C1 segment of cervical spinal cord (tissue), 14 donors: ENCODE measurements at regions not wholly inside any gene's neighbourhood (a gene's known extent, or its start where the extent isn't known, plus 50 kb on each side); places are given as distances from the start of the nearest gene placed in this dataset.

Experiments
- DNase-seq, 14 donors: peaks; one replicate each; lab custom pipeline; 2025; lab: John Stamatoyannopoulos, UW

DNA sequence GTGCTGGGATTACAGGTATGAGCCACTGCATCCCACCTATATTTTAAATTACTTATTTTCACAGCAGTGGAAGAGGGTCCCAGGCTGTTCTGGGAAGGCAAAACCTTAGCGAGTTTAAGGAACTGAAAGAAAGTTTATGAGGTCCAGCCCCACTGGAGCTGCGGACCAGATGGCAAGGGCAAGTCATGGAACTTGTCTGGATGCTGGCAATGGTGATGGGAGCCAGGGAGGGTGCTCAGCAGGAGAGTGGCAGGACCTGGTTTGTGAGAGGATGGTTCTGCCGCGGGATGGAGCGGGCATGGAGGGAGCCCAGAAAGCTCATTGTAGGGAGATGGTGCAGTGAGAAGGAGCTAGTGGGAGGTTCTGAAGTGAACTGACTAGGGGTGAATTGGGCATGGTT, 50.6 kb upstream of the SLC45A1 start:
- no peak for DNase-seq

DNA sequence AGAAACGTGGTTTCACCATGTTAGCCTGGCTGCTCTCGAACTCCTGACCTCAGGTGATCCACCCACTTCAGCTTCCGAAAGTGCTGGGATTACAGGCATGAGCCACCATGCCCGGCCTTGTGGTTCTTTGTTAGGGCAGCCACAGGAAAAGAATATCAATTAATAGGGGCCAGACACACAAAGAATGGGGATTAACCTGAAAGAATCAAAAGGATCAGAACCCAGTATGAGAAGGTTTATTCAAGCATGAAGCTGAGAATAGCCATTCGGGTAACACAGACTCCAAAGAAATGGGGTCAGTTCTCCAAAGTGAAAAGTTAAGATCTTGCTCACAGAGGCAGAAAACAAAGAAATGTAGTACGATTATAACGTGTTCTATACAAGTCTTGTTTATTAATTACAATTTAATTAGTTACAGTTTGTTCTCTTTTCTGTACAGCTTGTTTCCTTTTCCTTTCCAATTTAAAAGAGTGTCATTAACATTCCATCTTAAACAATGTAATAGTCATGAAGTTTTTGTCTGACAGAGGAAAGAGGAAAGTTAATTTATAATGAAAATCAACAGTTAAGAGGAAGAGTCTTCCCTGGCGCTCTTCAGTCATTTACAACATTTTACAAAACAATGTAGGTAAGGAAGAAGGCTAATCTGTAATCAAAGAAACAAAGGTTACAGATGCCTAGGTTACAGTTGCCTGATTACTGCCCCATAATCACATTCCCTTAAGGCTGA, 51.3 kb upstream of the SLC45A1 start:
- DNase-seq = no peak

DNA sequence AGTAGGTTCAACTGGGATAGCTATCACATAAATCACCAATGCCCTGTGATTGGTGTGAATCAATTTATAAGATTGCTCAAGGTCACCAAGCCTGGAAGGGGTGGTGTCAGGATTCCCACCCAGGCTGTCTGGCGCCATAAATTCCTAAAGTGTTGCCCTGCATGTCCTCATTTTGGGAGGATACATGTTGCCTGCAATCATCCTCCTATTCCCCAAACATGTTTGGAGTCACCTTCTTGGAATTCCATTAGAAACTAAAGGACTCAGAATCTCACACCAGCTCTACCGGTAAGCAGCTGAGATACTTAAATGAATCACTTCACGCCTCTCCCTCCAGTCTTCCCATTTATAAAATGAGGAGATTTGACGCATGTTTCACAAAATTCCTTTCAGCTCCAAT, 54.1 kb upstream of the SLC45A1 start:
- DNase-seq = no peak

DNA sequence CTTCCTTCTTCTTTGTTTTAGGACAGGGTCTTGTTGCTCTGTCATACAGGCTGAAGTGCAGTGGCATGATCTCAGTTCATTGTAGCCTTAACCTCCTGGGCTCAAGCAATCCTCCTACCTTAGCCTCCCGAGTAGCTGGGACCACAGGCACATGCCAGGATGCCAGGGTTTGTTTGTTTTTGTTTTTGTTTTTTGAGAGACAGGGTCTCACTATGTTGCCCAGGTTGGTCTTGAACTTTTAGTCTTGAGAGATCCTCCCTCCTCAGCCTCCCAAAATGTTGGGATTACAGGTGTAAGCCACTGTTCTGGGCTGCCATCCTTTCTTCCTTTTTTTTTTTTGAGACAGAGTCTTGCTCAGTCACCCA, 56.5 kb upstream of the SLC45A1 start:
- DNase-seq = no peak

DNA sequence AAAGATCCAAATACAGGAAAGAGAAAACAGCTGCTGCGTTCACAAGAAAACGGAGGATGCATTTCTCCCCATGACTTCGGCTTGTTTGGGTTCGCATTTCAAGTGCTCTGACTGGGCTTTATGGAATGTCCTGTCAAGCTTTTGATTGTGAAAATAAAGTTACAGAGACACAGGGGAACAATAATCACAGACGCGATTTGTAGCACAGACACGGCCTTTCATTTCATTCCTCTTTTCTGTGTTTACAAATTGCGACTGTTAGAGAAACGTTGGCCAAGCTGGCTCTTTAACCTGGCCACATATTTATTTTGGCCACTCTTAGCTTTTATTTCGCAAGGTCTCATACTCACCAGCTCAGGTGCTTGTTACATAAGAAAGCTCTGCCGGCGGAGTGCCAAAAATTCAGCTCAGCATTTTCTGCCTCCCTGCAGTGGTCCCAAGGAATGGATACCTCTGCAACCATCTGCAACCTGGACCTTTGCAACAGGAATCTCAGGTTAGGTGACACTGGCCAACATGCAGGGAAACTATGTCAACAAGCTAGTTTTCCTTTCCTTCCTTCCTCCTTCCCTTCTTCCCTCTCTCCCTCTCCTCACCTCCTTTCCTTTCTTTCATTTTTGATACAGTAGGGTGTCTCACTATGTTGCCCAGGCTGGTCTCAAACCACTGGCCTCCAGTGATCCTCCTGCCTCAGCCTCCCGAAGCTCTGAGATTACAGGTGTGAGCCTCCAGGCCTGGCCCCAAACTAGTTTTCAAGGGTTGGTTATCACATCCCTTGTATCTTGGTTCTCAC, 58.2 kb upstream of the SLC45A1 start:
- peak in 1 of 14 donors; percentile 78 for DNase-seq

DNA sequence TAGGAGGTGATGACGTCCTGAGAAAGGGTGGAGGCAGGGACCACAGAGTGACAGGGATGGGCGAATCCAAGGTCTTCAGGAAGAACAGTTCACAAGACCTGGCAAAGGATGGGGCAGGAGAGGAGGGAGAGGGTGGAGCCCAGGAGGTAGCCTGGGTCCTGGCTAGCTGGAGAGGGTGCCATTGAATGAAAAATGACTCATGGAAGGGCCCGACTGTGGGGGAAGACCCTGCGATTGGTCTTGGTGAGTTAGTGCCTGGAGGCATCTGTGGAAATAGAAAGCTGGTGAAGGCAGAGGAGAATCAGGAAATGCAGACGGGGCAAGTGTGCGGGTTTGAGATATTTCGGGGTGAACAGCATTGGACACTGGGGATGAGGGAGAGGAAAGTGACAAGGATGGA, 60.3 kb upstream of the SLC45A1 start:
- no peak for DNase-seq

DNA sequence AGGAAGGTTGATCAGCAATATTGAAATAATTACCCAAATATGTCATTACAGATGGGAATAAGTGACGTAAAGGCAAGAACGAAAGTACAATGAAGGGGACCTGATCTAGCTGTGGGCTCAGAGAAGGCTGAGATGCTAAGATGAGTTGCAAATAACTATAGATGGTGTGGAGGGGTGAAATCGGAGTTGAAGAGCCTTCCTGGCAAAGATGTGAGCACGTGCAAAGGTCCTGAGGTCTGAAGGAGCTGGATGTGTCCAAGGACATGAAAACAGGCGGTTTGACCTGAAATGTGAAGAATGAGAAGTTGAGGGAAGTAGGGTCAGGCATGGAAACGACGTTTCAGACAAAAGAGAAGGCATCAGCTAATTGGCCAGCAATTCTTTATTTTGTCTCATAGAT, 61.6 kb upstream of the SLC45A1 start:
- no peak for DNase-seq

DNA sequence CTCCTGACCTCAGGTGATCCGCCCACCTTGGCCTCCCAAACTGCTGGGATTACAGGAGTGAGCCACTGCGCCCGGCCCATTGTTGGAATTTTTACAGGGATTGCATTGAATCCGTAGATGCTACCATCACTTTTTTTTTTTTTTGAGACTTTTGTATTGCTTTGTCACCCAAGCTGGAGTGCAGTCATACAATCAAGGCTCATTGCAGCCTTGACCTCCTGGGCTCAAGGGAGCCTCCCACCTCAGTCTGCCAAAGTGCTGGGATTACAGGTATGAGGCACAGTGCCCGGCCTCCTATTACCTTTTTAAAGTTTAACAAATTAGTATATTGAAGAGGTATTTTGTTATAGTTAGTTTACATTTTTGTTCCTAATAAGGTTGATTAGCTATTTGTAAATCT, 62.2 kb upstream of the SLC45A1 start:
- no peak for DNase-seq

DNA sequence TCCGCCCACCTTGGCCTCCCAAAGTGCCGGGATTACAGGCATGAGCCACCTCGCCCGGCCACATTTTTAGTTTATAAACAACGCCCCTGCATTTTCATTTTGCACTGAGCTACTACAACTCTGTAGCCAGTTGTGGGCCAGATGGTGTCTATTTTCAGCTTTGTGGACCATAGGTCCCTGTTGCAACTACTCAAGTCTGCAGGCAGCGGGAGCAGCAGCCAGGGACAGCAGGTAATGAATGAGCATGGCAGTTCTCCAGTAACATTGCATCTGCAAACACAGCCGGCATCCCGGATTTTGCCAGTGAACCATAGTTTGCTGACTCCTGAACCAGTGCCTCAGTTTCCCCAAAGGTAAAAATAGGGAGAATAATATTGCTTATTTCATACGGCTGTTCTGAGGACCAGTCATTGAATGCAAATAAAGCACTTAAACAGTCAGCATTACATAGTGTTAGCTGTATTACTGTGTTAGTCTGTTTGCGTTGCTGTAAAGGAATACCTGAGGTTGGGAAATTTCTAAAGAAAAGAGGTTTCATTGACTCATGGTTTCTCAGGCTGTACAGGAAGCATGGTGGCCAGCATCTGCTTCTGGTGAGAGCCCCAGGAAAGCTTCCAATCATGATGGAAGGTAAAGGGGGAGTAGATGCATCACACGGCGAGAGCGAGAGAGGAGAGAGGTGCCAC, 65.5 kb upstream of the SLC45A1 start:
- DNase-seq = no peak

DNA sequence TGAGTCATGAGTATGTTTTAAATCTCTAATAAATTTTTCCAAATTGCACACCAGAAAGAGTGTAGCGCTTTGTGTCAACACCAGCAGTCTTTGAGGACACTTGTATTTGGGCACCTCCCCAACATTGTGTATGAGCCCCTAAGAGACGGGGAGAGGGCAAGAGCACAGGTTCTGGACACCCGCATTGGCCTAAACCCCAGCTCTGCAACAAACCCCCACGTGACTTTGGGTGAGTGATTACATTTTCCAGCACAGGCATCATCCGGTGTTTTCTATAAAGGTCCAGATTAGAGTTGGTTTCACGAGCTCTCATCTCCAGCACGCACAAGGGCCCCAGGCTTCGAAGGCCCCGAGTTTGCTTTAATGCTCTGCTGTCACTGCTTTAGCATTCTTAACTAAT, 66.3 kb upstream of the SLC45A1 start:
- DNase-seq = no peak

DNA sequence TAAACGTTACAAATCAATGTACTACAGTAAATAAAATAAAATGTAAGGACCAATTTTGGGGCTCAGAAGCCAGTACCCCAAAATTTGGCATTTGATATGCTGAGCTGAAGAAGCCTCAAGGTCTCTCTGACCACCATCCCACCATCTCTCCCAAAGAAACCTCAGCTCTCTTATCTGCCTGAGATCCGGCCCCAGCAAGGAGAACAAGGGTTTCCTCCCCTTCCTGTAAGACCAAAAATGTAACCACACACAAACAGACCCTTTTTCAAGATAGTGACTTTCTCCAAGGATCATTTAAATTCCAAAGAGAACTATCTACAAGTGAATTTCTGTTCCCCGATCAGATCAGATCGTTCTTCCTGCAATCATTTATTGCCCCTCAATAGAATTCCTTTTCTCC, 68.1 kb upstream of the SLC45A1 start:
- no peak for DNase-seq

DNA sequence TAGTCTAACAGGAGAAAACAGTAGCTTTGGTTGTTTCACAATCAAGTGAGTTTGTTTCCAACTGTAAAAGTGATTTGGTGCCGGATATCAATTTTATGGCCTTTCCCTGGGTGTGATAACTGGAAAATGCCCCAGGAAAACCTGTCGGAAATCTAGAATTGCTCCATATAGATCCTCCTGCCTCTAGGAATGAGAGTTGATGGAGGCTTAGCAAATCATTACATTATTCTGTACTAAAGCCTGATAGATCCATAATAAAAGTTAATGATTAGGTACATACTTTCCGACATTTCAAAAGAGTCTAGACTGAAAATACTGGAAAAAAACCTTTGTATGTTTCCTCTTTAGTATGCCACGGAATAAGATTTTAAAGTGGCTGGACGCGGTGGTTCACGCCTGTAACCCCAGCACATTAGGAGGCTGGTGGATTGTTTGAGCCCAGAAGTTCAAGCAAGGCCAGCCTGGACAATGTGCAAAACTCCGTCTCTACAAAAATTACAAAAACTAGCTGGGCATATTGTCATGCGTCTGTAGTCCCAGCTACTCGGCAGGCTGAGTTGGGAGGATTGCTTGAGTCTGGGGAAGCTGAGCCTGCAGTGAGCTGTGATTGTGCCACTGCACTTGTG, 70.0 kb upstream of the SLC45A1 start:
- DNase-seq = no peak

DNA sequence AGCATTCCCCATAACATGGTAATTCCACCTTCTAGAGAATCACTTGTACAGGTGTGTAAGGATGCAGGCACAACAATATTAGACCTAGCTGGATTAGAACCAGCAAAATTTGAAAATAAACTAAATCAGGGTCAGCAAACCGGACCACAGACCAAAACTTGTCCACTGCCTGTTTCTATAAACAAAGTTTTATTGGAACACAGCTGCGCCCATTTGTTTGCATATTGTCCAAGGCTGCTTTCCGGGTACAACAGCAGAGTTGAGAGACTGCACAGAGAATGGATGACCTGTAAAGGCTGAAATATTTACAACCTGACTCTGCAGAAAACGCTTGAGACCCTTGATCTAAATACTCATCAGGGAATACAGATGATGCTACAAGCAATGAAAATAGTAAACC, 73.6 kb upstream of the SLC45A1 start:
- no peak for DNase-seq

DNA sequence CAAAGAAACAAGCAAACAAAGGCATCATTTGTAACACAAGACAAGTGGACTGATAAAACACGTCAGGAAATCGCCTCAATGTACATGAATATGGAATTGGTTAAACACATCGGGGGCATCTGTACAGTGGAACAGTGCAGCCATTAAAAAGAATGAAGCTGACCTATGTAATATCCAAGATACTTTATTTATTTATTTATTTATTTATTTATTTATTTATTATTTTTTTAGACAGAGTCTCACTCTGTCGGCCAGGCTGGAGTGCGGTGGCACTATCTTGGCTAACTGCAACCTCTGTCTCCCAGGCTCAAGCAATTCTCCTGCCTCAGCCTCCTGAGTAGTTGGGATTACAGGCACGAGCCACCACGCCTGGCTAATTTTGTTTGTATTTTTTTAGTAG, 75.4 kb upstream of the SLC45A1 start:
- DNase-seq = no peak

DNA sequence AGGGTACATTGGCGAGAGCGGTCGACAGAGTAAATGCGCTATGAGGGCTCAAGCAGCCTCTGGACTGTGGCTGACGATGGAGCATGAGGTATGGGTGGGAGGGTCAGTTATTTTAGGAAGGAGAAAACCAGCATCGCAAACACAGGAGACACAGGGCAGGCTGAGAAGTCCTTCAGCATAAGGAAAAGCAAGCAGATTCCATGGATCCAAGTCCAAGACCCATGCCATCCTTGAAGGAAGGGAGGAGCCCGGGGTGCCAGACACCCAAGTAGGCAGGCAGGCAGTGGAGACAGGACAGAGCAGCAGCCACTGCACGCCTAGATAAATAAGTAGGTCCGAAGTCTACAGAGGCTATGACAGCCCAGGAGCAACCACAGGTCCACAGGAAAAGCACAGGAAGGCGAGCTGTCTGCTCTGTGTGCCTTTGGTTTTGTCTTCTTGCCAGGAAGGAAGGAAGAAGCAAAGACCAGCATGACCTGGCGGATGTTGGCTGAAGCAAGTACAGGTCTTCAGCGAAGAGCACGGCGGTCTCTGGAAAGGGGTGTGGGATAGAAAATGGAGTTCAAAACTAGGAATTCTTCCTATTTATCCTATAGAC, 76.4 kb upstream of the SLC45A1 start:
- DNase-seq = no peak

DNA sequence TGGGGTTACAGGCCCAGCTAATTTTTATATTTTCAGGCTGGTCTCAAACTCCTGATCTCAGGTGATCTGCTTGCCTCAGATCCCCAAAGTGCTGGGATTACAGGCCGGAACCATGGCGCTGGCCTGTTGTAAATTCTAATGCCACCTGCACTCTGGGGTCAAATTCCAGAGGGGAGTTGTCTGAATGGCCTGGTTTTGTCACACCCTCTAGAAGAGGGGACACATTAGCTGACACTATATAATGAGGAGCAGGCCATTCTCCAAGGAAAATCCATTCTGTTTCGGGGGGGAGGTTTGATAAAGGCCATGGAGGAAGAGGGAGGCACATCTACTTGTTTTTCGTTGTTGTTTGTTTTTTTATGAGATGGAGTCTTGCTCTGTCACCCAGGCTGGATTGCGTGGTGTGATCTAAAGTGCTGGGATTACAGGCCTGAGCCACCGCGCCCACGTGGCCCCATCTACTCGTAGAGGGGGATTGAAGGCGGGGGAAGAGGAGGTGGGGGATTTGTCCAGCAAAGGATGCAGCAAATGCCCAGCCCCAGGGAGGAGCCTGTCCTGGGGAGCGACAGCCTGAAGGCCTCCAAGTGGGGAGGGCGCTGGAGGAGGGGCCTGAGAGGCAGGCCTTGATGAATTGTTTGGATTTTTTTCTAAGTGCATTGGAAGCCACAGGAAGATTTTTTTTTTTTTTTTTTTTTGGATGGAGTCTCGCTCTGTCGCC, 78.4 kb upstream of the SLC45A1 start:
- DNase-seq = no peak

DNA sequence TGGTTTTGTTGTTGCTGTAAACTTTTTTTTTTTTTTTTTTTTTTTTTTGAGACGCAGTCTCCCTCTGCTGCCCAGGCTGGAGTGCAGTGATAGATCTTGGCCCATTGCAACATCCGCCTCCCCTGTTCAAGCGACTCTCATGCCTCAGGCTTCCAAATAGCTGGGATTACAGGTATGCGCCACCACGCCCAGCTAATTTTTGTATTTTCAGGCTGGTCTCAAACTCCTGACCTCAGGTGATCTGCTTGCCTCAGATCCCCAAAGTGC, 78.9 kb upstream of the SLC45A1 start:
- DNase-seq = no peak

DNA sequence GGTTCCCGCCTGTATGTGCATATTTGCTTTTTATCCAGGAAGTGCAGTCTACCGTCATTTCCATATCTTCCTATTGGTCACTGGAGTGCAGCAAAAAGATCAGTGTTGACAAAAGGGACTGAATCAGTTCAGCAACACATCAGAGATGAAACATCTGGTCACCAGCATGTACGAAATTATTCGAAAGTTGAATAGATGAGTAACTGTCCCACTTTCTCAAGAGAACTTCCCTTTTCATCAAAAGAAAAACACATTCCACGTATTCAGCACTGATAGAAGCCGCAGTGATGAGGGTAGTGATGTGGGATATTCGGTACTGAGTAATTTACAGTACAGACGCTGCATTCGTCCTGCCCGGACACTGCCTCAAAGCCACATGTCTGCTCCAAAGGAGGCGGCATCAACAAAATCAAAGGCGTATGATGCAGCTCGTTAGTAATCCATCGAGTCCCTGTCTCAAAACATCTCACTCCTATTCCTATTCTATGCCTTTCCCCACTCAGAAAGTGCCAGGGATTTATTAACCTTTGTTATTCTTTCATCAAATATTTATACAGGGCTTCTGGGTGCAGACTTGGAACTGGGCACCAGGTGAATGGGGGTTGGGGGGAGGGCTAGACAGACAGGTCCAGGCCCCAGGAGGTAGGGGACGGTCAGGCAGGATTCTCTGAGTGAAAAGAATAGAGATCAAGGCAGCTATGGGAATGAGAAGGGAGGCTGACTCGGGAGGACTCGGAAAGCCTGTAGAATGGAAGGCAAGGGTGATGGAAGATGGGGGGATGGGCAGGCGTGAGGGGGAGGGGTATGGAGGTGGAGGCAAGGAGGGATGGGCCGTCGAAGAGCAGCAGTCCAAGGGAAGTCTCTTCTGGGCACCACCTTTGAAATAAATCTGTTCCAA, 79.5 kb upstream of the SLC45A1 start:
- DNase-seq = no peak

DNA sequence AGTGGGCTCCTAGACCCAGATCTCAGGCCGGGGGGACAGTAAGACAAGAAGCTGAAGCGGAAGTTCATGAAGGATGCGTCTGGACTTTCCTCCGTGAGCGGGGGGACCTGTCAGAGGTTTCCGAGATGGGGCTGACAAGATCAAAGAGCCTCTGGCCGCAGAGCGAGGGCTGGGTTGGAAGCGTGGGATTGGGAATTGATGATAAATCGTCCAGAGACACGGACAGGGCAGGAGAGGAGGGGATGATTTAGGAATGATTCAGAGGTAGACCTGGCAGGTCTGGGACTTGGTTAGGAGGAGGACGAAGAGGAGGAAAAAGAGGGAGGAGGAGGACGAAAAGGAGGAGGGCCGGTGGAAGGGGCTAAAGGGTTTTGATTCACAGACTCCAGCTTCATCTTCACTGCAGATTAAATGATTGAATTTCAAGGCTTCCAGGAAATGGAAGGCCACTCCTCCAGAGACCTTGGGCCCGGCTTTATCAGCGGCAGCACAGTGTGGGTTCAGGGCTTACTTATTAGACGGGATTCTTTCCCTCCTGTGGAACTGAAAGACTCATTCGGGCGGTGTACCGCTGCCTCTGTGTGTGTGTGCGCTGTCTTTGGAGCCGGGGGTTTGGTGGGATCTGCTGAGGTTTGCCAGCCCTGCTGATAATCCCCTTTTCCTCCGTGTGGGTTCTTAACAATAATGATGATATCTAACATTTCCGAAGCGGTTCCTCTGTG, 85.7 kb upstream of the SLC45A1 start:
- no peak for DNase-seq

DNA sequence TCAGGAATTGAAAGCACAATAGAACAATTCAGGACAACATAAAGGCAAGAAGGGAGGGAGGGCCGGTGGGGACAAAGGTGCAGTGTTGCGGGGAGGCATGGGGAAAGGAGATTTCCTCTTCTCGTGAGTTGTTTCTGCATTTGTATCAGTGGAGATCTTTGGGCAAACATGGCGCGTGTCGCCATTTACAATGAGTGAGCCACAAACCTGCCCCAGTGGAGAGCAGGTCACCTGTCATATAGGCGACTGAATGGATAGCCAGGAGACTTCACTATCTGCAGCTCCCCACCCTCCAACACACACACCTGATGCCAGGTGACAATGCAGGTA, 87.7 kb upstream of the SLC45A1 start:
- DNase-seq = no peak
